B cell (primary cell): ENCODE measurements at regions not wholly inside any gene's neighbourhood (a gene's known extent, or its start where the extent isn't known, plus 50 kb on each side); places are given as distances from the start of the nearest gene placed in this dataset.

ENCODE experiments used
- CTCF ChIP-seq: fragments of 200-600 bp; IDR thresholded peaks from one replicate; pipeline ENCODE4 v1.8.0; 2022; ENCODE audit warnings: antibody characterized with exemption, mild to moderate bottlenecking
- EZH2 ChIP-seq: IDR thresholded peaks from 2 replicates; pipeline ENCODE4 v1.6.1; 2012; ENCODE audit warnings: borderline replicate concordance, low read depth, mild to moderate bottlenecking, moderate library complexity, low read length; ENCODE audit not compliant: insufficient read depth, poor library complexity, severe bottlenecking

- TF ChIP-seq CTCF (no peak), EZH2 (no peak)
These were observed 295.9 kb downstream of the CCER1 start for GRCh38 chr12:90659060-90659459.
